ENCODE measurements at regions not wholly inside any gene's neighbourhood (a gene's known extent, or its start where the extent isn't known, plus 50 kb on each side); places are given as distances from the start of the nearest gene placed in this dataset.

DNA sequence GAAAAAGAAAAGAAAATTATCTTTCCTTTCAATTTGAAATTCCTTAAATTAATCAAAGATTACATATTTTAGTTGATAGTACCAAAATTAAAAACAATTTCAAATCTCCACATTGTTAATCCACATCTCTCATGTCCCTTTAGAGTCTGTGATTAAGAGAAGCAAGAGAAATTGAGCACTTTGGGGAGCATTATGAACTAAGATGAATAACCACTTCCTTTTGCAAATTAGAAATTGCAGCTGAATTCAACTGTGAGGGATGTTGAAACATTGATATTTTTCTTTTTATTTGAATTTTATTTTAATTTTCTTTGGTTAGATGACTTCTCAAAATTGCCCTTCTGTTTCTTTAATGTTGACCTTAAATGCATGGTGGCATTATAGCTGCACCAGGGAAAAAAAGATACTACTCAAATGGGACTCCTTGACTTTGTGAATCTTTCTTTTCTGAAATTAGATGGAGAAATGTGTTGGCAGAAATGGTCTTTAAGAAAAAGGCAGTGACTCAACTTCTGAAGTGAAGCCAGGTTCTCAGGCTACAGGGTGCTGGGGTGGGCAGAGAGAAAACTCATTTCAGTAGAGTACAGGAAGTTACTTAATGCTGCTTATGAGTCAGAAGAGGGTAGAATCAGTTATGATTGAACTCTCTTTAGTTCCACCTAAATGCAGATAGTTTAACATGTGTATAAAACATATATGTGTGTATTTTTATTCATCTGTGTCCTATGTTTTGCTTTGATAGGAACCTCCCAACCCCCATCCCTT is 92.0 kb upstream of the TNIP3 start:
- peak; percentile 81 for ATAC-seq (ENCODE audit: insufficient read depth, low FRiP score)
- Histone ChIP-seq H3K9me3 (ENCODE audit: control insufficient read depth in 4 of 4, insufficient read depth in 3 of 4, low read length in 3 of 4) (no peaks in the 10 kb centered on the region), H3K9ac (ENCODE audit: insufficient read depth in 1 of 2, low read length in 2 of 2) (no peak overlapping the region), H3K36me3 (ENCODE audit: control insufficient read depth in 4 of 4, insufficient read depth in 4 of 4, low read length in 4 of 4) (no peaks in the 10 kb centered on the region), H3K27ac (ENCODE audit: low read depth in 1 of 2, low read length in 1 of 2) (no peak overlapping the region), H3K4me3 (no peak overlapping the region), H3K27me3 (ENCODE audit: control insufficient read depth in 3 of 3, insufficient read depth in 3 of 3, low read length in 2 of 3) (no peaks in the 10 kb centered on the region), H3K4me1 (ENCODE audit: control insufficient read depth in 5 of 5, insufficient read depth in 5 of 5, low read length in 5 of 5) (peaks cover 0 to 15% (median 0%) of the 10 kb centered on the region in 5 donors)
- TF ChIP-seq, protein P1, sequence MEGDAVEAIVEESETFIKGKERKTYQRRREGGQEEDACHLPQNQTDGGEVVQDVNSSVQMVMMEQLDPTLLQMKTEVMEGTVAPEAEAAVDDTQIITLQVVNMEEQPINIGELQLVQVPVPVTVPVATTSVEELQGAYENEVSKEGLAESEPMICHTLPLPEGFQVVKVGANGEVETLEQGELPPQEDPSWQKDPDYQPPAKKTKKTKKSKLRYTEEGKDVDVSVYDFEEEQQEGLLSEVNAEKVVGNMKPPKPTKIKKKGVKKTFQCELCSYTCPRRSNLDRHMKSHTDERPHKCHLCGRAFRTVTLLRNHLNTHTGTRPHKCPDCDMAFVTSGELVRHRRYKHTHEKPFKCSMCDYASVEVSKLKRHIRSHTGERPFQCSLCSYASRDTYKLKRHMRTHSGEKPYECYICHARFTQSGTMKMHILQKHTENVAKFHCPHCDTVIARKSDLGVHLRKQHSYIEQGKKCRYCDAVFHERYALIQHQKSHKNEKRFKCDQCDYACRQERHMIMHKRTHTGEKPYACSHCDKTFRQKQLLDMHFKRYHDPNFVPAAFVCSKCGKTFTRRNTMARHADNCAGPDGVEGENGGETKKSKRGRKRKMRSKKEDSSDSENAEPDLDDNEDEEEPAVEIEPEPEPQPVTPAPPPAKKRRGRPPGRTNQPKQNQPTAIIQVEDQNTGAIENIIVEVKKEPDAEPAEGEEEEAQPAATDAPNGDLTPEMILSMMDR (IDR thresholded peaks at IDR 0.05; ENCODE audit: control extremely low read depth, extremely low read depth): no peak
- no peak for DNase-seq

- Histone ChIP-seq H3K9me3 (ENCODE audit: control insufficient read depth in 4 of 4, insufficient read depth in 3 of 4, low read length in 3 of 4) (no peaks in the 10 kb centered on the region), H3K4me1 (ENCODE audit: control insufficient read depth in 5 of 5, insufficient read depth in 5 of 5, low read length in 5 of 5) (peaks cover 0 to 15% (median 0%) of the 10 kb centered on the region in 5 donors), H3K4me3 (no peak overlapping the region), H3K9ac (ENCODE audit: insufficient read depth in 1 of 2, low read length in 2 of 2) (no peak overlapping the region), H3K36me3 (ENCODE audit: control insufficient read depth in 4 of 4, insufficient read depth in 4 of 4, low read length in 4 of 4) (no peaks in the 10 kb centered on the region), H3K27ac (ENCODE audit: low read depth in 1 of 2, low read length in 1 of 2) (no peak overlapping the region), H3K27me3 (ENCODE audit: control insufficient read depth in 3 of 3, insufficient read depth in 3 of 3, low read length in 2 of 3) (no peaks in the 10 kb centered on the region)
- ATAC-seq (ENCODE audit: insufficient read depth, low FRiP score) (no peak), DNase-seq (no peak)
- TF ChIP-seq, protein P1 (IDR thresholded peaks at IDR 0.05; ENCODE audit: control extremely low read depth, extremely low read depth): no peak
- 75 to 81% methylated on average over 2 of the region's 2 CpGs for WGBS, 2 donors
Measured at GRCh38 chr4:121253961-121254360, 89.8 kb upstream of the TNIP3 start.

- H3K9ac ChIP-seq (ENCODE audit: insufficient read depth in 1 of 2, low read length in 2 of 2): peak overlapping the region in 1 of 2 donors; percentile 17
- ATAC-seq (ENCODE audit: insufficient read depth, low FRiP score): peak; percentile 64
- no peaks in the 10 kb centered on the region for H3K36me3 ChIP-seq (ENCODE audit: control insufficient read depth in 4 of 4, insufficient read depth in 4 of 4, low read length in 4 of 4)
- no peak overlapping the region for H3K27ac ChIP-seq (ENCODE audit: low read depth in 1 of 2, low read length in 1 of 2)
- no peaks in the 10 kb centered on the region for H3K27me3 ChIP-seq (ENCODE audit: control insufficient read depth in 3 of 3, insufficient read depth in 3 of 3, low read length in 2 of 3)
- peak; percentile 82 to 93 (median 91) for DNase-seq
- peaks cover 0 to 15% (median 0%) of the 10 kb centered on the region in 5 donors for H3K4me1 ChIP-seq (ENCODE audit: control insufficient read depth in 5 of 5, insufficient read depth in 5 of 5, low read length in 5 of 5)
- no peaks in the 10 kb centered on the region for H3K9me3 ChIP-seq (ENCODE audit: control insufficient read depth in 4 of 4, insufficient read depth in 3 of 4, low read length in 3 of 4)
- H3K4me3 ChIP-seq: no peak overlapping the region
- WGBS, 2 donors: 22 to 29% methylated on average over 3 of the region's 3 CpGs
- TF ChIP-seq, protein P1 (IDR thresholded peaks at IDR 0.05; ENCODE audit: control extremely low read depth, extremely low read depth): peak; percentile 75
Measured at GRCh38 chr4:121252224-121252806, 88.2 kb upstream of the TNIP3 start.
